ENCODE measurements at regions not wholly inside any gene's neighbourhood (a gene's known extent, or its start where the extent isn't known, plus 50 kb on each side); places are given as distances from the start of the nearest gene placed in this dataset.

- H3K36me3 ChIP-seq (ENCODE audit: control insufficient read depth, insufficient read depth, low read length) = no peaks in the 10 kb centered on the region
These were observed 287.3 kb upstream of the SETBP1 start for GRCh38 chr18:44393406-44393805.

GRCh38 chr18:44396550-44396949 is 284.1 kb upstream of the SETBP1 start:
- no peak for DNase-seq (ENCODE audit: extremely low read depth, insufficient read length)
- Histone ChIP-seq H3K4me3 (replicated peaks; ENCODE audit: low read depth, low read length) (no peak overlapping the region), H3K27me3 (replicated peaks; ENCODE audit: control insufficient read depth, insufficient read depth, low read length) (no peaks in the 10 kb centered on the region), H3K36me3 (ENCODE audit: control insufficient read depth, insufficient read depth, low read length) (no peaks in the 10 kb centered on the region)
- no peak for TF ChIP-seq CTCF (IDR thresholded peaks at IDR 0.05; ENCODE audit: insufficient read depth, low read length, poor library complexity, severe bottlenecking)

More at GRCh38 chr18:44393406-44393805, 287.3 kb upstream of the SETBP1 start:
- no peak for TF ChIP-seq CTCF (IDR thresholded peaks at IDR 0.05; ENCODE audit: insufficient read depth, low read length, poor library complexity, severe bottlenecking)
- no peak for DNase-seq (ENCODE audit: extremely low read depth, insufficient read length)
- no peaks in the 10 kb centered on the region for H3K27me3 ChIP-seq (replicated peaks; ENCODE audit: control insufficient read depth, insufficient read depth, low read length)
- H3K4me3 ChIP-seq (replicated peaks; ENCODE audit: low read depth, low read length) = no peak overlapping the region

GRCh38 chr18:44409071-44409470 is 271.6 kb upstream of the SETBP1 start:
- no peak for TF ChIP-seq CTCF (IDR thresholded peaks at IDR 0.05; ENCODE audit: insufficient read depth, low read length, poor library complexity, severe bottlenecking)
- H3K4me3 ChIP-seq (replicated peaks; ENCODE audit: low read depth, low read length) = no peak overlapping the region
- DNase-seq (ENCODE audit: extremely low read depth, insufficient read length) = no peak
- no peaks in the 10 kb centered on the region for H3K27me3 ChIP-seq (replicated peaks; ENCODE audit: control insufficient read depth, insufficient read depth, low read length)
- H3K36me3 ChIP-seq (ENCODE audit: control insufficient read depth, insufficient read depth, low read length) = no peaks in the 10 kb centered on the region

- Histone ChIP-seq H3K4me3 (replicated peaks; ENCODE audit: low read depth, low read length) (no peak overlapping the region), H3K36me3 (ENCODE audit: control insufficient read depth, insufficient read depth, low read length) (no peaks in the 10 kb centered on the region), H3K27me3 (replicated peaks; ENCODE audit: control insufficient read depth, insufficient read depth, low read length) (no peaks in the 10 kb centered on the region)
- TF ChIP-seq CTCF (IDR thresholded peaks at IDR 0.05; ENCODE audit: insufficient read depth, low read length, poor library complexity, severe bottlenecking) = no peak
- no peak for DNase-seq (ENCODE audit: extremely low read depth, insufficient read length)
These were observed 271.2 kb upstream of the SETBP1 start for GRCh38 chr18:44409515-44409914.

GRCh38 chr18:44410740-44411139 is 269.9 kb upstream of the SETBP1 start:
- no peaks in the 10 kb centered on the region for H3K36me3 ChIP-seq (ENCODE audit: control insufficient read depth, insufficient read depth, low read length)
- no peak for TF ChIP-seq CTCF (IDR thresholded peaks at IDR 0.05; ENCODE audit: insufficient read depth, low read length, poor library complexity, severe bottlenecking)
- no peak overlapping the region for H3K4me3 ChIP-seq (replicated peaks; ENCODE audit: low read depth, low read length)
- no peaks in the 10 kb centered on the region for H3K27me3 ChIP-seq (replicated peaks; ENCODE audit: control insufficient read depth, insufficient read depth, low read length)
- DNase-seq (ENCODE audit: extremely low read depth, insufficient read length) = no peak

GRCh38 chr18:44411262-44411905 is 269.3 kb upstream of the SETBP1 start:
- no peaks in the 10 kb centered on the region for H3K36me3 ChIP-seq (ENCODE audit: control insufficient read depth, insufficient read depth, low read length)
- H3K4me3 ChIP-seq (replicated peaks; ENCODE audit: low read depth, low read length) = no peak overlapping the region
- DNase-seq (ENCODE audit: extremely low read depth, insufficient read length) = no peak
- no peaks in the 10 kb centered on the region for H3K27me3 ChIP-seq (replicated peaks; ENCODE audit: control insufficient read depth, insufficient read depth, low read length)
- TF ChIP-seq CTCF (IDR thresholded peaks at IDR 0.05; ENCODE audit: insufficient read depth, low read length, poor library complexity, severe bottlenecking) = no peak

Data from GM06990 (cell line).